HL-60 (cell line): ENCODE measurements at regions not wholly inside any gene's neighbourhood (a gene's known extent, or its start where the extent isn't known, plus 50 kb on each side); places are given as distances from the start of the nearest gene placed in this dataset.

ENCODE experiments used
- POLR2AphosphoS5 ChIP-seq: IDR thresholded peaks from 2 replicates; pipeline ENCODE4 v1.6.1; 2012; ENCODE audit warnings: low read depth
- SPI1 ChIP-seq: IDR thresholded peaks from 2 replicates; pipeline ENCODE4 v1.6.1; 2012; ENCODE audit warnings: low read depth, mild to moderate bottlenecking, borderline replicate concordance
- TF ChIP-seq, protein P1 (sequence below): IDR thresholded peaks from one replicate; pipeline ENCODE4 v1.5.1; 2011; ENCODE audit warnings: low read length, control low read depth, inconsistent platforms; ENCODE audit not compliant: insufficient read depth
- TF ChIP-seq, protein P2 (sequence below): IDR thresholded peaks from 2 replicates; pipeline ENCODE4 v1.6.1; 2012; ENCODE audit warnings: low read depth; ENCODE audit not compliant: insufficient replicate concordance

DNA sequence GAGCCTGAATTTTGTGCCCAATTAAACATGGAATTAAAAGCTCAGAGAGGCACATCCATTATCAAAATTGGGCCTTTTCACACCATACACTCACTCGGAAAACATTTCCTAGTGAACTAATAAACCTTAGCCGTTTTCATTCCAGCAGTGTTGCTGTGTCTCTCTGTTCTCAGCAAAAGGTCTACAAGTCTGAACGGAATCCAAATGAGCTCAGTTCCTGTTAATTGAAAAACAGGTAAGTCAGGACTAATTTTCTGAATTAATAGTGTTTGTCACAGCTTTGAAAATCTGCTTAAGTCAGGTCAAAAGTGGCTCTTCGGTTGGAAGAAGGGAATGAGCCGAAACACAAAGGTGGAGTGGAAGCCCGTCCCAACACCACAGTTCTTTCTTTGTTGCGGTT, 163.3 kb upstream of the RALGAPA2 start:
- TF ChIP-seq, protein P1, sequence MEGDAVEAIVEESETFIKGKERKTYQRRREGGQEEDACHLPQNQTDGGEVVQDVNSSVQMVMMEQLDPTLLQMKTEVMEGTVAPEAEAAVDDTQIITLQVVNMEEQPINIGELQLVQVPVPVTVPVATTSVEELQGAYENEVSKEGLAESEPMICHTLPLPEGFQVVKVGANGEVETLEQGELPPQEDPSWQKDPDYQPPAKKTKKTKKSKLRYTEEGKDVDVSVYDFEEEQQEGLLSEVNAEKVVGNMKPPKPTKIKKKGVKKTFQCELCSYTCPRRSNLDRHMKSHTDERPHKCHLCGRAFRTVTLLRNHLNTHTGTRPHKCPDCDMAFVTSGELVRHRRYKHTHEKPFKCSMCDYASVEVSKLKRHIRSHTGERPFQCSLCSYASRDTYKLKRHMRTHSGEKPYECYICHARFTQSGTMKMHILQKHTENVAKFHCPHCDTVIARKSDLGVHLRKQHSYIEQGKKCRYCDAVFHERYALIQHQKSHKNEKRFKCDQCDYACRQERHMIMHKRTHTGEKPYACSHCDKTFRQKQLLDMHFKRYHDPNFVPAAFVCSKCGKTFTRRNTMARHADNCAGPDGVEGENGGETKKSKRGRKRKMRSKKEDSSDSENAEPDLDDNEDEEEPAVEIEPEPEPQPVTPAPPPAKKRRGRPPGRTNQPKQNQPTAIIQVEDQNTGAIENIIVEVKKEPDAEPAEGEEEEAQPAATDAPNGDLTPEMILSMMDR, result no peak
- TF ChIP-seq POLR2AphosphoS5 (no peak), SPI1 (no peak)
- TF ChIP-seq, protein P2, sequence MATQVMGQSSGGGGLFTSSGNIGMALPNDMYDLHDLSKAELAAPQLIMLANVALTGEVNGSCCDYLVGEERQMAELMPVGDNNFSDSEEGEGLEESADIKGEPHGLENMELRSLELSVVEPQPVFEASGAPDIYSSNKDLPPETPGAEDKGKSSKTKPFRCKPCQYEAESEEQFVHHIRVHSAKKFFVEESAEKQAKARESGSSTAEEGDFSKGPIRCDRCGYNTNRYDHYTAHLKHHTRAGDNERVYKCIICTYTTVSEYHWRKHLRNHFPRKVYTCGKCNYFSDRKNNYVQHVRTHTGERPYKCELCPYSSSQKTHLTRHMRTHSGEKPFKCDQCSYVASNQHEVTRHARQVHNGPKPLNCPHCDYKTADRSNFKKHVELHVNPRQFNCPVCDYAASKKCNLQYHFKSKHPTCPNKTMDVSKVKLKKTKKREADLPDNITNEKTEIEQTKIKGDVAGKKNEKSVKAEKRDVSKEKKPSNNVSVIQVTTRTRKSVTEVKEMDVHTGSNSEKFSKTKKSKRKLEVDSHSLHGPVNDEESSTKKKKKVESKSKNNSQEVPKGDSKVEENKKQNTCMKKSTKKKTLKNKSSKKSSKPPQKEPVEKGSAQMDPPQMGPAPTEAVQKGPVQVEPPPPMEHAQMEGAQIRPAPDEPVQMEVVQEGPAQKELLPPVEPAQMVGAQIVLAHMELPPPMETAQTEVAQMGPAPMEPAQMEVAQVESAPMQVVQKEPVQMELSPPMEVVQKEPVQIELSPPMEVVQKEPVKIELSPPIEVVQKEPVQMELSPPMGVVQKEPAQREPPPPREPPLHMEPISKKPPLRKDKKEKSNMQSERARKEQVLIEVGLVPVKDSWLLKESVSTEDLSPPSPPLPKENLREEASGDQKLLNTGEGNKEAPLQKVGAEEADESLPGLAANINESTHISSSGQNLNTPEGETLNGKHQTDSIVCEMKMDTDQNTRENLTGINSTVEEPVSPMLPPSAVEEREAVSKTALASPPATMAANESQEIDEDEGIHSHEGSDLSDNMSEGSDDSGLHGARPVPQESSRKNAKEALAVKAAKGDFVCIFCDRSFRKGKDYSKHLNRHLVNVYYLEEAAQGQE, result no peak
